ENCODE measurements at regions not wholly inside any gene's neighbourhood (a gene's known extent, or its start where the extent isn't known, plus 50 kb on each side); places are given as distances from the start of the nearest gene placed in this dataset.
A peak's percentile ranks its signal among the peaks of the same experiment; 100 is the strongest.

DNA sequence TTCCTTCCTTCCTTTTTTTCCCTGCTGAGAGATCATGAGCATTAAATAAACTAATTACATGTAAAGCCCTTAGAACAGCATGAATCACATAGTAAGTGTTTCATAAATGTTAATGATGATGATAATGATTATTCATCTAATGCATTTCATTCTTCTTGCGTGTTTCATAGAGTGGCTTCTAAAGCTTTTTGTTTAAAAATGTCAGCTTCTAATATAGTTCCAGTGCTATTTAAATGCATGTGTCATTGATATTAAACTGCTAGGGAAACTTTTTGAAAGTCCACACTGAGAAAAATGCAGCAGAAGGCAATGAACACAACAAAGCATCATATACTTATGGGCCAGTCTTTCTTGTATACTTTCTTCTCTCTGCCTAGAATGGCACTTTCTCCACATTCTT is 894.8 kb downstream of the REEP3 start:
- no peak for DNase-seq (ENCODE audit: low spot score)
- Histone ChIP-seq H2BK15ac (ENCODE audit: low read length) (no peak overlapping the region), H2AK5ac (ENCODE audit: low read depth, low read length) (no peak overlapping the region), H3K9me3 (replicated peaks in 1 of 2; ENCODE audit: control insufficient read depth in 2 of 2, insufficient read depth in 1 of 2, low read depth in 1 of 2, low read length in 2 of 2) (no peaks in the 10 kb centered on the region), H2BK12ac (ENCODE audit: low read length) (no peak overlapping the region), H3K4me2 (ENCODE audit: insufficient read depth, low read length, poor library complexity, severe bottlenecking) (no peak overlapping the region), H3K79me1 (ENCODE audit: low read depth, low read length) (no peaks in the 10 kb centered on the region), H3K18ac (ENCODE audit: low read length) (no peak overlapping the region), H3K36me3 (replicated peaks in 1 of 2; ENCODE audit: control insufficient read depth in 2 of 2, insufficient read depth in 2 of 2, low read length in 2 of 2) (no peaks in the 10 kb centered on the region), H2BK120ac (ENCODE audit: low read depth, low read length) (no peak overlapping the region), H4K8ac (ENCODE audit: low read depth, low read length) (no peak overlapping the region), H3K4me1 (ENCODE audit: control insufficient read depth in 2 of 2, insufficient read depth in 1 of 2, low read depth in 1 of 2, low read length in 2 of 2) (no peaks in the 10 kb centered on the region), H4K91ac (ENCODE audit: low read depth, low read length, poor library complexity) (no peak overlapping the region), H3K27ac (replicated peaks; ENCODE audit: low read length) (no peak overlapping the region), H3K14ac (ENCODE audit: low read length) (no peak overlapping the region), H2BK5ac (ENCODE audit: low read length) (no peak overlapping the region), H3K4ac (ENCODE audit: low read length) (no peak overlapping the region), H3K4me3 (ENCODE audit: low read length in 2 of 2) (no peak overlapping the region), H3K9ac (ENCODE audit: low read depth, low read length, poor library complexity) (no peak overlapping the region), H3K27me3 (ENCODE audit: control insufficient read depth in 3 of 3, insufficient read depth in 3 of 3, low read depth in 1 of 3, low read length in 3 of 3) (no peaks in the 10 kb centered on the region), H2AFZ (ENCODE audit: low read length) (no peak overlapping the region), H3K23ac (ENCODE audit: low read depth, low read length, poor library complexity) (no peak overlapping the region)
- WGBS, 2 donors (ENCODE audit: extremely low coverage in 2 of 2, insufficient read length in 2 of 2, insufficient replicate concordance in 1 of 2), result no CpG with 5 or more reads among the region's 1 CpG

GRCh38 chr10:64419461-64419860 is 898.3 kb downstream of the REEP3 start:
- H3K18ac ChIP-seq (ENCODE audit: low read length), result no peak overlapping the region
- H4K91ac ChIP-seq (ENCODE audit: low read depth, low read length, poor library complexity), result no peak overlapping the region
- H3K23ac ChIP-seq (ENCODE audit: low read depth, low read length, poor library complexity), result no peak overlapping the region
- no peak overlapping the region for H2BK5ac ChIP-seq (ENCODE audit: low read length)
- no peaks in the 10 kb centered on the region for H3K27me3 ChIP-seq (ENCODE audit: control insufficient read depth in 3 of 3, insufficient read depth in 3 of 3, low read depth in 1 of 3, low read length in 3 of 3)
- H3K4me2 ChIP-seq (ENCODE audit: insufficient read depth, low read length, poor library complexity, severe bottlenecking), result no peak overlapping the region
- no peak overlapping the region for H3K9ac ChIP-seq (ENCODE audit: low read depth, low read length, poor library complexity)
- H2AK5ac ChIP-seq (ENCODE audit: low read depth, low read length), result no peak overlapping the region
- H2BK15ac ChIP-seq (ENCODE audit: low read length), result no peak overlapping the region
- H2BK120ac ChIP-seq (ENCODE audit: low read depth, low read length), result no peak overlapping the region
- H3K36me3 ChIP-seq (replicated peaks in 1 of 2; ENCODE audit: control insufficient read depth in 2 of 2, insufficient read depth in 2 of 2, low read length in 2 of 2), result no peaks in the 10 kb centered on the region
- no CpG with 5 or more reads among the region's 2 CpGs for WGBS, 2 donors (ENCODE audit: extremely low coverage in 2 of 2, insufficient read length in 2 of 2, insufficient replicate concordance in 1 of 2)
- H3K4ac ChIP-seq (ENCODE audit: low read length), result no peak overlapping the region
- H3K4me3 ChIP-seq (ENCODE audit: low read length in 2 of 2), result no peak overlapping the region
- H3K79me1 ChIP-seq (ENCODE audit: low read depth, low read length), result no peaks in the 10 kb centered on the region
- no peaks in the 10 kb centered on the region for H3K9me3 ChIP-seq (replicated peaks in 1 of 2; ENCODE audit: control insufficient read depth in 2 of 2, insufficient read depth in 1 of 2, low read depth in 1 of 2, low read length in 2 of 2)
- H2BK12ac ChIP-seq (ENCODE audit: low read length), result no peak overlapping the region
- H3K4me1 ChIP-seq (ENCODE audit: control insufficient read depth in 2 of 2, insufficient read depth in 1 of 2, low read depth in 1 of 2, low read length in 2 of 2), result no peaks in the 10 kb centered on the region
- no peak overlapping the region for H3K14ac ChIP-seq (ENCODE audit: low read length)
- H2AFZ ChIP-seq (ENCODE audit: low read length), result no peak overlapping the region
- no peak overlapping the region for H3K27ac ChIP-seq (replicated peaks; ENCODE audit: low read length)
- no peak for DNase-seq (ENCODE audit: low spot score)
- H4K8ac ChIP-seq (ENCODE audit: low read depth, low read length), result no peak overlapping the region

DNA sequence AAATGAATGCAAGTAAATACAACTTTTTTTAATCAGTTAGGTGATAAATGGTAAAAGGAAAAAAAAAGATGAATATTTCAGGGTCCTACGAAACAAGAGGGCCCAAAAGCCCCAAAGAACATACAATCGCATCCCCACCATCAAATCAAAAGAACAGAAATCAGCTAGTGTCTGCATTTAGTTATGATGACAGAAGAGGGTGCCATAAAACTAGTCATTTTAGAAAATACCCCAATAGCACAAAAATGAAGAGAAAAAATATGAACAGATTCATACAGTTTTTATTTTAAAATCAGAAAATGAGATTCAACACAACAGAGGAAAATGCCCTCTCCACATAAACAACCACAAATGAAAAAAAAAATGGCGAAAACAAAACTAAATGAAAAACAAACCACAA is 905.5 kb downstream of the REEP3 start:
- Histone ChIP-seq H3K9ac (ENCODE audit: low read depth, low read length, poor library complexity) (no peak overlapping the region), H3K79me1 (ENCODE audit: low read depth, low read length) (no peaks in the 10 kb centered on the region), H2AK5ac (ENCODE audit: low read depth, low read length) (no peak overlapping the region), H4K8ac (ENCODE audit: low read depth, low read length) (no peak overlapping the region), H2AFZ (ENCODE audit: low read length) (no peak overlapping the region), H3K9me3 (replicated peaks in 1 of 2; ENCODE audit: control insufficient read depth in 2 of 2, insufficient read depth in 1 of 2, low read depth in 1 of 2, low read length in 2 of 2) (no peaks in the 10 kb centered on the region), H3K4ac (ENCODE audit: low read length) (no peak overlapping the region), H3K18ac (ENCODE audit: low read length) (no peak overlapping the region), H3K27ac (replicated peaks; ENCODE audit: low read length) (no peak overlapping the region), H3K27me3 (ENCODE audit: control insufficient read depth in 3 of 3, insufficient read depth in 3 of 3, low read depth in 1 of 3, low read length in 3 of 3) (no peaks in the 10 kb centered on the region), H3K36me3 (replicated peaks in 1 of 2; ENCODE audit: control insufficient read depth in 2 of 2, insufficient read depth in 2 of 2, low read length in 2 of 2) (no peaks in the 10 kb centered on the region), H4K91ac (ENCODE audit: low read depth, low read length, poor library complexity) (no peak overlapping the region), H3K14ac (ENCODE audit: low read length) (no peak overlapping the region), H2BK12ac (ENCODE audit: low read length) (no peak overlapping the region), H2BK120ac (ENCODE audit: low read depth, low read length) (no peak overlapping the region), H3K4me3 (ENCODE audit: low read length in 2 of 2) (no peak overlapping the region), H3K23ac (ENCODE audit: low read depth, low read length, poor library complexity) (no peak overlapping the region), H3K4me1 (ENCODE audit: control insufficient read depth in 2 of 2, insufficient read depth in 1 of 2, low read depth in 1 of 2, low read length in 2 of 2) (no peaks in the 10 kb centered on the region), H2BK15ac (ENCODE audit: low read length) (no peak overlapping the region), H3K4me2 (ENCODE audit: insufficient read depth, low read length, poor library complexity, severe bottlenecking) (no peak overlapping the region), H2BK5ac (ENCODE audit: low read length) (no peak overlapping the region)
- DNase-seq (ENCODE audit: low spot score), result no peak
- WGBS, 2 donors (ENCODE audit: extremely low coverage in 2 of 2, insufficient read length in 2 of 2, insufficient replicate concordance in 1 of 2), result no CpG with 5 or more reads among the region's 3 CpGs

DNA sequence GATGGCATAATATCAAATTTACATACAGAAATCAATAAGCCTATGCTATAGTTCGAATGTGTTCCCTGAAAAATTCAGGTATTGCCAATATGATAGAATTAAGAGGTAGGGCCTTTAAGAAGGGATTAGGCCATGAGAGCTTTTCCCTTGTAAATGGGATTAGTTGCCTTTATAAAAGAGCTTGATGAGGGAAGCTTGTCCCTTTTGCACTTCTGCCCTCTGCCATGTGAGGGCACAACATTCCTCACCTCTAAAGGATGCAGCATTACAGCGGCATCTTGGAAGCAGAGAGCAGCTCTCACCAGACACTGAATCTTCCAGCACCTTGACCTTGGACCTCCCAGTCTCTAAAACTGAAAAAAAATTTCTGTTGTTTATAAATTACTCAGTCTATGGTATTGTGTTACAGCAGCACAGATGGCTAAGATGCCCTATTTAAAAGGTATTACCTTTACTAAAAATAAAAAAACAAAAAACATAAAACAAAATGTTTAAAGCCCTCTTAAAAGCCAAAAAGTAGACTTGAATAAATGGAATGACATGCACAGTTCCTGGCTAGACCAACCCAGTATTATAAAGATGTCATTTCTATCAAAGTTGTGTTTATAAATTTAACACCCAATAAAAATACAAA is 909.6 kb downstream of the REEP3 start:
- H3K4me3 ChIP-seq (ENCODE audit: low read length in 2 of 2), result no peak overlapping the region
- H3K27me3 ChIP-seq (ENCODE audit: control insufficient read depth in 3 of 3, insufficient read depth in 3 of 3, low read depth in 1 of 3, low read length in 3 of 3), result no peaks in the 10 kb centered on the region
- no peak overlapping the region for H2BK12ac ChIP-seq (ENCODE audit: low read length)
- no peak overlapping the region for H3K27ac ChIP-seq (replicated peaks; ENCODE audit: low read length)
- H2AFZ ChIP-seq (ENCODE audit: low read length), result no peak overlapping the region
- H3K18ac ChIP-seq (ENCODE audit: low read length), result no peak overlapping the region
- H3K36me3 ChIP-seq (replicated peaks in 1 of 2; ENCODE audit: control insufficient read depth in 2 of 2, insufficient read depth in 2 of 2, low read length in 2 of 2), result no peaks in the 10 kb centered on the region
- H3K4me2 ChIP-seq (ENCODE audit: insufficient read depth, low read length, poor library complexity, severe bottlenecking), result no peak overlapping the region
- H2BK120ac ChIP-seq (ENCODE audit: low read depth, low read length), result no peak overlapping the region
- H3K9me3 ChIP-seq (replicated peaks in 1 of 2; ENCODE audit: control insufficient read depth in 2 of 2, insufficient read depth in 1 of 2, low read depth in 1 of 2, low read length in 2 of 2), result no peaks in the 10 kb centered on the region
- H3K23ac ChIP-seq (ENCODE audit: low read depth, low read length, poor library complexity), result no peak overlapping the region
- no peak overlapping the region for H2BK5ac ChIP-seq (ENCODE audit: low read length)
- H3K14ac ChIP-seq (ENCODE audit: low read length), result no peak overlapping the region
- H3K4ac ChIP-seq (ENCODE audit: low read length), result no peak overlapping the region
- no peak overlapping the region for H4K8ac ChIP-seq (ENCODE audit: low read depth, low read length)
- peak; percentile 59 for DNase-seq (ENCODE audit: low spot score)
- H3K79me1 ChIP-seq (ENCODE audit: low read depth, low read length), result no peaks in the 10 kb centered on the region
- no CpG with 5 or more reads among the region's 2 CpGs for WGBS, 2 donors (ENCODE audit: extremely low coverage in 2 of 2, insufficient read length in 2 of 2, insufficient replicate concordance in 1 of 2)
- no peaks in the 10 kb centered on the region for H3K4me1 ChIP-seq (ENCODE audit: control insufficient read depth in 2 of 2, insufficient read depth in 1 of 2, low read depth in 1 of 2, low read length in 2 of 2)
- no peak overlapping the region for H2BK15ac ChIP-seq (ENCODE audit: low read length)
- H4K91ac ChIP-seq (ENCODE audit: low read depth, low read length, poor library complexity), result no peak overlapping the region
- H3K9ac ChIP-seq (ENCODE audit: low read depth, low read length, poor library complexity), result no peak overlapping the region
- H2AK5ac ChIP-seq (ENCODE audit: low read depth, low read length), result no peak overlapping the region

All from neuronal stem cell (in vitro differentiated cells).